Adrenal gland (tissue), 9 donors: ENCODE measurements at regions not wholly inside any gene's neighbourhood (a gene's known extent, or its start where the extent isn't known, plus 50 kb on each side); places are given as distances from the start of the nearest gene placed in this dataset.

Experiments used
- DNase-seq, 7 donors: peaks; one replicate each; pipeline ENCODE4 v3.0.0-alpha.2; 2019 to 2020
- H3K27ac ChIP-seq, 5 donors: fragments of 200-600 bp; sonication (generic) in 4 of 5; 1 replicate in 3 of 5; 2 replicates in 2 of 5; pipeline versions ENCODE4 v1.5.1 to v1.8.0; 2016 to 2020; ENCODE audit warnings: mild to moderate bottlenecking in 1 of 5
- H3K27me3 ChIP-seq: fragments of 200-600 bp; 2 replicates; pipeline ENCODE4 v1.8.0; 2021
- H3K36me3 ChIP-seq, 2 donors: fragments of 200-600 bp; replicated peaks in 1 of 2; 1 replicate in 1 of 2; 2 replicates in 1 of 2; pipeline versions ENCODE4 v1.5.1 to v1.8.0; 2018 to 2022
- H3K4me1 ChIP-seq, 2 donors: fragments of 200-600 bp; replicated peaks in 1 of 2; 1 replicate in 1 of 2; 2 replicates in 1 of 2; pipeline versions ENCODE4 v1.5.1 to v1.8.0; 2018 to 2021
- H3K4me3 ChIP-seq, 4 donors: fragments of 200-600 bp; sonication (generic) in 3 of 4; one replicate each; pipeline ENCODE4 v1.5.1; 2016 to 2018
- H3K9me3 ChIP-seq, 3 donors: fragments of 200-600 bp; sonication (generic) in 1 of 3; replicated peaks in 1 of 3; 1 replicate in 2 of 3; 2 replicates in 1 of 3; pipeline versions ENCODE4 v1.5.1 to v1.8.0; 2016 to 2021
- CTCF ChIP-seq, 6 experiments: fragments of 450-650 bp in 4 of 6; fragments of 200-600 bp in 2 of 6; sonication (generic) in 1 of 6; IDR thresholded peaks; 1 replicate in 5 of 6; 2 replicates in 1 of 6; pipeline versions ENCODE4 v1.5.1 to v1.8.0; 2016 to 2021; ENCODE audit warnings: antibody characterized with exemption in 6 of 6, mild to moderate bottlenecking in 2 of 6, moderate library complexity in 1 of 6
- POLR2A ChIP-seq, 2 donors: fragments of 450-650 bp; IDR thresholded peaks; one replicate each; pipeline ENCODE4 v1.6.1; 2017; ENCODE audit warnings: antibody characterized with exemption in 2 of 2, mild to moderate bottlenecking in 2 of 2, moderate library complexity in 1 of 2
- WGBS, 4 donors: extraction: QIAGEN DNeasy Blood & Tissue Kit in 2 of 4; methylation state at CpG; one replicate each; pipeline versions ENCODE4 v1.1.5 to v1.1.7; 2013 to 2017; 5-methylcytosine and 5-hydroxymethylcytosine counted together
- intact Hi-C, 2 donors: fragments of 100-400 bp; cut with DNase I; formaldehyde crosslinking; loops; one replicate each; pipeline versions ENCODE4 v1.14.1 to v1.15.0; 2022 to 2023
- donor health status: healthy with polysubstance abuse.
- donor health status: Bipolar disorder and iron deficiency.
- donor health status: DM: yes; HTN: yes; CAD: no.
- donor health status: DM: no; HTN: no; CAD: no.
- donor health status: DM: no; HTN: no; CAD: no.

GRCh38 chr10:131513901-131514300 lies 202.4 kb upstream of the TCERG1L start:
- intact Hi-C loops = no loop called here
- no peaks in the 10 kb centered on the region for H3K9me3 ChIP-seq
- TF ChIP-seq POLR2A (IDR thresholded peaks at IDR 0.05) (no peak), CTCF (IDR thresholded peaks at IDR 0.05) (no peak)
- no peak for DNase-seq
- H3K4me3 ChIP-seq = no peak overlapping the region
- 56 to 67% (median 62%) methylated on average over 6 to 8 of the region's 8 CpGs for WGBS, 4 donors
- peaks cover 7% of the 10 kb centered on the region for H3K27me3 ChIP-seq
- no peak overlapping the region for H3K27ac ChIP-seq
- H3K36me3 ChIP-seq = no peaks in the 10 kb centered on the region
- no peaks in the 10 kb centered on the region for H3K4me1 ChIP-seq

GRCh38 chr10:131514454-131514853 lies 202.9 kb upstream of the TCERG1L start:
- DNase-seq = no peak
- Histone ChIP-seq H3K27me3 (peaks cover 7% of the 10 kb centered on the region), H3K36me3 (no peaks in the 10 kb centered on the region)

GRCh38 chr10:131516285-131516684 lies 204.8 kb upstream of the TCERG1L start:
- intact Hi-C loops = no loop called here
- Histone ChIP-seq H3K27ac (no peak overlapping the region), H3K4me3 (no peak overlapping the region), H3K27me3 (peaks cover 7% of the 10 kb centered on the region), H3K4me1 (no peaks in the 10 kb centered on the region), H3K9me3 (no peaks in the 10 kb centered on the region), H3K36me3 (no peaks in the 10 kb centered on the region)
- TF ChIP-seq POLR2A (IDR thresholded peaks at IDR 0.05) = no peak
- no peak for TF ChIP-seq CTCF (IDR thresholded peaks at IDR 0.05)
- no peak for DNase-seq
- WGBS, 4 donors = 76 to 91% (median 83%) methylated on average over 12 of the region's 12 CpGs

More at GRCh38 chr10:131514454-131514853, 202.9 kb upstream of the TCERG1L start:
- no peaks in the 10 kb centered on the region for H3K9me3 ChIP-seq
- 30 to 50% (median 45%) methylated on average over 12 of the region's 12 CpGs for WGBS, 4 donors
- TF ChIP-seq POLR2A (IDR thresholded peaks at IDR 0.05) (no peak), CTCF (IDR thresholded peaks at IDR 0.05) (no peak)
- H3K4me1 ChIP-seq = no peaks in the 10 kb centered on the region
- H3K27ac ChIP-seq = no peak overlapping the region
- intact Hi-C loops = no loop called here
- H3K4me3 ChIP-seq = no peak overlapping the region

- DNase-seq = no peak
- Histone ChIP-seq H3K9me3 (no peaks in the 10 kb centered on the region), H3K27ac (no peak overlapping the region), H3K4me1 (no peaks in the 10 kb centered on the region), H3K4me3 (no peak overlapping the region), H3K36me3 (no peaks in the 10 kb centered on the region), H3K27me3 (peaks cover 7% of the 10 kb centered on the region)
- TF ChIP-seq CTCF (IDR thresholded peaks at IDR 0.05) (no peak), POLR2A (IDR thresholded peaks at IDR 0.05) (no peak)
- intact Hi-C loops = no loop called here
- 78 to 87% (median 81%) methylated on average over 17 of the region's 17 CpGs for WGBS, 4 donors
These were observed 206.3 kb upstream of the TCERG1L start for GRCh38 chr10:131517781-131518180.
